ENCODE measurements at regions not wholly inside any gene's neighbourhood (a gene's known extent, or its start where the extent isn't known, plus 50 kb on each side); places are given as distances from the start of the nearest gene placed in this dataset.

GRCh38 chr15:95459273-95459672 lies 871.2 kb upstream of the NR2F2 start:
- Histone ChIP-seq H3K9me3 (ENCODE audit: insufficient read depth in 2 of 2, low read depth in 1 of 2, low read length in 1 of 2) (no peaks in the 10 kb centered on the region), H3K23me2 (ENCODE audit: low read depth, low read length) (no peaks in the 10 kb centered on the region), H3K18ac (ENCODE audit: extremely low read depth, low read length) (no peak overlapping the region), H4K91ac (replicated peaks; ENCODE audit: insufficient read length, low read length) (no peak overlapping the region), H2BK5ac (ENCODE audit: low read depth, low read length) (no peak overlapping the region), H4K8ac (ENCODE audit: extremely low read depth, insufficient read depth, low read length) (no peak overlapping the region), H3K27me3 (replicated peaks in 1 of 4; ENCODE audit: control insufficient read depth in 3 of 4, extremely low read depth in 1 of 4, insufficient read depth in 3 of 4, low read length in 3 of 4) (peaks cover 0 to 2% (median 0%) of the 10 kb centered on the region in 4 experiments; a peak in 1 of 7 replicates), H3K14ac (ENCODE audit: insufficient read length) (no peak overlapping the region), H4K5ac (ENCODE audit: insufficient read length, low read depth, low read length) (no peak overlapping the region), H3K4me2 (ENCODE audit: insufficient read depth in 1 of 2, low read depth in 2 of 2, low read length in 2 of 2) (no peak overlapping the region), H2AFZ (ENCODE audit: low read length) (0 out of 2 replicates have a peak overlapping the region, but pooled peaks have one; percentile 26), H3K27ac (ENCODE audit: low read depth, low read length) (no peak overlapping the region), H3K56ac (replicated peaks; ENCODE audit: insufficient read length, low read depth, low read length) (no peak overlapping the region), H2AK5ac (ENCODE audit: low read depth, low read length) (no peak overlapping the region), H3K23ac (ENCODE audit: insufficient read length) (no peak overlapping the region), H2BK15ac (ENCODE audit: low read length) (no peak overlapping the region), H2BK120ac (replicated peaks; ENCODE audit: low read depth, low read length) (no peak overlapping the region), H3K4ac (replicated peaks; ENCODE audit: insufficient read length, low read depth, low read length) (no peak overlapping the region), H2BK12ac (ENCODE audit: low read depth, low read length) (no peak overlapping the region), H3K79me1 (ENCODE audit: low read depth, low read length) (no peaks in the 10 kb centered on the region), H2BK20ac (ENCODE audit: low read length) (no peak overlapping the region), H3K36me3 (ENCODE audit: control insufficient read depth in 2 of 4, insufficient read depth in 4 of 4, low read length in 3 of 4) (no peaks in the 10 kb centered on the region), H3K79me2 (ENCODE audit: control insufficient read depth in 1 of 2, insufficient read depth in 2 of 2, low read length in 2 of 2) (no peaks in the 10 kb centered on the region), H3K4me1 (replicated peaks in 1 of 4; ENCODE audit: control insufficient read depth in 3 of 4, insufficient read depth in 4 of 4, low read length in 3 of 4) (no peaks in the 10 kb centered on the region), H3K4me3 (ENCODE audit: extremely low read depth in 1 of 4, insufficient read depth in 2 of 4, low read depth in 3 of 4, low read length in 4 of 4) (no peak overlapping the region), H4K20me1 (replicated peaks in 1 of 2; ENCODE audit: control insufficient read depth in 1 of 2, insufficient read depth in 2 of 2, low read length in 2 of 2) (no peaks in the 10 kb centered on the region), H3K9ac (replicated peaks in 1 of 4; ENCODE audit: extremely low read depth in 1 of 4, low read depth in 3 of 4, low read length in 3 of 4) (no peak overlapping the region)
- no peak for TF ChIP-seq SUZ12 (IDR thresholded peaks at IDR 0.05; ENCODE audit: low read length)
- no peak for TF ChIP-seq GTF2F1 (IDR thresholded peaks at IDR 0.05; ENCODE audit: borderline replicate concordance, low read depth, low read length)
- TF ChIP-seq CBX8 (IDR thresholded peaks at IDR 0.05; ENCODE audit: borderline replicate concordance, low read depth, low read length): no peak
- no peak for TF ChIP-seq JUND (IDR thresholded peaks at IDR 0.05; ENCODE audit: low read length)
- no peak for TF ChIP-seq FOSL1 (IDR thresholded peaks at IDR 0.05; ENCODE audit: insufficient read depth, low read depth, low read length)
- no peak for TF ChIP-seq SP1 (IDR thresholded peaks at IDR 0.05; ENCODE audit: low read depth, low read length)
- TF ChIP-seq CEBPB (IDR thresholded peaks at IDR 0.05; ENCODE audit: low read depth, low read length): no peak
- no peak for TF ChIP-seq ASH2L (IDR thresholded peaks at IDR 0.05; ENCODE audit: low read length)
- no peak for TF ChIP-seq PHF8 (conservative IDR thresholded peaks at IDR 0.05; ENCODE audit: low read depth, low read length)
- TF ChIP-seq TBP (IDR thresholded peaks at IDR 0.05; ENCODE audit: low read depth, low read length): no peak
- TF ChIP-seq KDM1A (IDR thresholded peaks at IDR 0.05; ENCODE audit: borderline replicate concordance, low read length): no peak
- no peak for TF ChIP-seq BACH1 (IDR thresholded peaks at IDR 0.05; ENCODE audit: low read length)
- TF ChIP-seq HDAC2 (IDR thresholded peaks at IDR 0.05; ENCODE audit: borderline replicate concordance in 1 of 2, low read depth in 2 of 2, low read length in 2 of 2): no peak
- TF ChIP-seq POLR2A (IDR thresholded peaks at IDR 0.05; ENCODE audit: control extremely low read depth in 1 of 2, low read depth in 2 of 2, low read length in 2 of 2): no peak
- no peak for TF ChIP-seq JUN (IDR thresholded peaks at IDR 0.05; ENCODE audit: low read depth, low read length)
- ChIA-PET CTCF (ENCODE audit: partially characterized antibody) (interaction anchor here (1.2 kb wide), 1 partner anchor 53 kb away, joined by 5 read pairs; no protein-coding TSS in a partner anchor), POLR2A (ENCODE audit: partially characterized antibody) (no interaction called here)
- DNase-seq (ENCODE audit: low read depth in 1 of 2, low spot score in 2 of 2): no peak
- no peak for FAIRE-seq
- WGBS, 2 experiments (ENCODE audit: extremely low coverage in 1 of 2, insufficient coverage in 1 of 2, insufficient read length in 1 of 2, insufficient replicate concordance in 2 of 2, low coverage in 1 of 2, low lambda C conversion rate in 2 of 2, missing lambda C conversion rate in 1 of 2): 89% methylated on average over 4 of the region's 4 CpGs; no CpG with 5 or more reads in 1 of the 2 experiments

All from H1 (cell line).